H9 (cell line): ENCODE measurements at regions not wholly inside any gene's neighbourhood (a gene's known extent, or its start where the extent isn't known, plus 50 kb on each side); places are given as distances from the start of the nearest gene placed in this dataset.
A peak's percentile ranks its signal among the peaks of the same experiment; 100 is the strongest.

Source experiments
- DNase-seq: peaks from one replicate; pipeline ENCODE4 v3.0.0-alpha.2; 2017
- H2AFZ ChIP-seq: one replicate; pipeline ENCODE4 v1.6.1; 2013; ENCODE audit warnings: mild to moderate bottlenecking, low read length, control low read depth, moderate library complexity
- H2AK5ac ChIP-seq: 2 replicates; pipeline ENCODE4 v1.6.1; 2013; ENCODE audit warnings: low read length, control low read depth, mixed read lengths; ENCODE audit not compliant: insufficient read length
- H2BK120ac ChIP-seq: one replicate; pipeline ENCODE4 v1.6.1; 2013; ENCODE audit warnings: low read depth, mild to moderate bottlenecking, low read length, control low read depth, inconsistent platforms; ENCODE audit not compliant: poor library complexity, severe bottlenecking
- H2BK12ac ChIP-seq: 2 replicates; pipeline ENCODE4 v1.6.1; 2013; ENCODE audit warnings: low read length, control low read depth, mixed read lengths, low read depth; ENCODE audit not compliant: insufficient read length
- H2BK15ac ChIP-seq: 2 replicates; pipeline ENCODE4 v1.6.1; 2013; ENCODE audit warnings: low read depth, low read length, control low read depth
- H2BK20ac ChIP-seq: one replicate; pipeline ENCODE4 v1.6.1; 2013; ENCODE audit warnings: low read depth, mild to moderate bottlenecking, low read length, control low read depth, inconsistent platforms; ENCODE audit not compliant: poor library complexity, severe bottlenecking
- H2BK5ac ChIP-seq: 2 replicates; pipeline ENCODE4 v1.6.1; 2013; ENCODE audit warnings: low read length, control low read depth, mixed read lengths; ENCODE audit not compliant: insufficient read length
- H3K14ac ChIP-seq: 2 replicates; pipeline ENCODE4 v1.6.1; 2013; ENCODE audit warnings: low read length, control low read depth; ENCODE audit not compliant: insufficient read depth
- H3K18ac ChIP-seq: 2 replicates; pipeline ENCODE4 v1.6.1; 2013; ENCODE audit warnings: low read depth, mild to moderate bottlenecking, mixed read lengths, low read length, control low read depth; ENCODE audit not compliant: insufficient read length
- H3K23ac ChIP-seq: 2 replicates; pipeline ENCODE4 v1.6.1; 2013; ENCODE audit warnings: low read length, control low read depth, mixed read lengths, low read depth; ENCODE audit not compliant: insufficient read length
- H3K23me2 ChIP-seq: 2 replicates; pipeline ENCODE4 v1.6.1; 2013; ENCODE audit warnings: low read depth, mild to moderate bottlenecking, mixed read lengths, low read length, control low read depth; ENCODE audit not compliant: insufficient read length, poor library complexity, severe bottlenecking
- H3K27ac ChIP-seq: 2 replicates; pipeline ENCODE4 v1.5.1; 2013; ENCODE audit warnings: low read length, control low read depth, mixed read lengths, low read depth; ENCODE audit not compliant: insufficient read length
- H3K27me3 ChIP-seq: 2 replicates; pipeline ENCODE4 v1.6.1; 2013; ENCODE audit warnings: low read length, control low read depth, inconsistent platforms; ENCODE audit not compliant: insufficient read depth
- H3K4ac ChIP-seq: 2 replicates; pipeline ENCODE4 v1.6.1; 2013; ENCODE audit warnings: low read depth, mild to moderate bottlenecking, control low read depth, inconsistent platforms, low read length, moderate library complexity
- H3K4me1 ChIP-seq: 2 replicates; pipeline ENCODE4 v1.6.1; 2013; ENCODE audit warnings: low read length, control low read depth, inconsistent platforms; ENCODE audit not compliant: insufficient read depth
- H3K4me2 ChIP-seq: 2 replicates; pipeline ENCODE4 v1.6.1; 2013; ENCODE audit warnings: low read length, control low read depth, mixed read lengths; ENCODE audit not compliant: insufficient read length, insufficient read depth
- H3K56ac ChIP-seq: 2 replicates; pipeline ENCODE4 v1.6.1; 2013; ENCODE audit warnings: low read depth, mild to moderate bottlenecking, mixed read lengths, low read length, control low read depth; ENCODE audit not compliant: insufficient read length
- H3K79me1 ChIP-seq: 2 replicates; pipeline ENCODE4 v1.6.1; 2013; ENCODE audit warnings: low read depth, mild to moderate bottlenecking, moderate library complexity, low read length, control low read depth, inconsistent platforms; ENCODE audit not compliant: insufficient read depth, poor library complexity, severe bottlenecking
- H3K79me2 ChIP-seq: 2 replicates; pipeline ENCODE4 v1.6.1; 2013; ENCODE audit warnings: low read length, control low read depth, inconsistent platforms; ENCODE audit not compliant: insufficient read depth
- H3K9ac ChIP-seq: 2 replicates; pipeline ENCODE4 v1.6.1; 2013; ENCODE audit warnings: low read length, control low read depth, mixed read lengths; ENCODE audit not compliant: insufficient read length; ENCODE audit errors: extremely low read depth
- H3K9me3 ChIP-seq: one replicate; pipeline ENCODE4 v1.6.1; 2013; ENCODE audit warnings: low read depth, low read length, inconsistent platforms; ENCODE audit not compliant: control insufficient read depth
- H3T11ph ChIP-seq: one replicate; pipeline ENCODE4 v1.6.1; 2013; ENCODE audit warnings: mild to moderate bottlenecking, low read length, control low read depth, inconsistent platforms
- H4K20me1 ChIP-seq: one replicate; pipeline ENCODE4 v1.6.1; 2013; ENCODE audit not compliant: control insufficient read depth, insufficient read length, insufficient read depth
- H4K5ac ChIP-seq: 2 replicates; pipeline ENCODE4 v1.6.1; 2013; ENCODE audit warnings: low read depth, mild to moderate bottlenecking, mixed read lengths, low read length, control low read depth; ENCODE audit not compliant: insufficient read length
- H4K8ac ChIP-seq: replicated peaks from 2 replicates; pipeline ENCODE4 v1.6.1; 2013; ENCODE audit warnings: low read length, control low read depth, mixed read lengths, low read depth; ENCODE audit not compliant: insufficient read length
- H4K91ac ChIP-seq: 2 replicates; pipeline ENCODE4 v1.6.1; 2013; ENCODE audit warnings: low read depth, mild to moderate bottlenecking, moderate library complexity, mixed read lengths, low read length, control low read depth; ENCODE audit not compliant: insufficient read length
- H3K27ac Mint-ChIP-seq, 3 experiments: 2 replicates in 2 of 3; 3 replicates in 1 of 3; pipeline ENCODE4 v1.8.0; 2020 to 2021; ENCODE audit warnings: mixed read lengths in 3 of 3, mild to moderate bottlenecking in 1 of 3, moderate library complexity in 1 of 3
- H3K27me3 Mint-ChIP-seq: 2 replicates; pipeline ENCODE4 v1.8.0; 2021; ENCODE audit warnings: low read depth, mild to moderate bottlenecking, moderate library complexity, mixed read lengths
- H3K36me3 Mint-ChIP-seq, 3 experiments: 2 replicates in 2 of 3; 3 replicates in 1 of 3; pipeline ENCODE4 v1.8.0; 2020 to 2021; ENCODE audit warnings: low read depth in 3 of 3, mixed read lengths in 3 of 3; ENCODE audit not compliant: insufficient read depth in 1 of 3
- H3K4me1 Mint-ChIP-seq, 2 experiments: 2 replicates each; pipeline ENCODE4 v1.8.0; 2020; ENCODE audit warnings: mixed read lengths in 2 of 2
- H3K4me3 Mint-ChIP-seq, 2 experiments: 2 replicates in 1 of 2; 3 replicates in 1 of 2; pipeline ENCODE4 v1.8.0; 2020 to 2021; ENCODE audit warnings: mild to moderate bottlenecking in 2 of 2, mixed read lengths in 2 of 2, moderate library complexity in 1 of 2
- H3K9me3 Mint-ChIP-seq, 2 experiments: 2 replicates in 1 of 2; 3 replicates in 1 of 2; pipeline ENCODE4 v1.8.0; 2020; ENCODE audit warnings: mild to moderate bottlenecking in 2 of 2, mixed read lengths in 2 of 2, moderate library complexity in 1 of 2
- CTCF ChIP-seq: fragments of 200-600 bp; sonication (generic); conservative IDR thresholded peaks from 3 replicates; pipeline ENCODE4 v1.8.0; 2021; ENCODE audit warnings: antibody characterized with exemption, mild to moderate bottlenecking
- WGBS: extraction: QIAGEN DNeasy Blood & Tissue Kit; methylation state at CpG from one replicate; pipeline ENCODE4 v1.1.7; 2013; ENCODE audit warnings: missing lambda C conversion rate, low lambda C conversion rate, mixed read lengths; ENCODE audit not compliant: insufficient read length; ENCODE audit errors: extremely low coverage; 5-methylcytosine and 5-hydroxymethylcytosine counted together

GRCh38 chr4:43471950-43472349 lies 579.4 kb downstream of the GRXCR1 start:
- no peak for DNase-seq
- Histone ChIP-seq H4K20me1 (no peaks in the 10 kb centered on the region), H2BK20ac (no peak overlapping the region), H3K27ac (no peak overlapping the region), H2AK5ac (no peak overlapping the region), H4K8ac (no peak overlapping the region), H3K23ac (no peak overlapping the region), H3K9ac (no peak overlapping the region), H3K4me2 (no peak overlapping the region), H2BK120ac (no peak overlapping the region), H3K79me1 (no peaks in the 10 kb centered on the region), H3K18ac (no peak overlapping the region), H3K14ac (no peak overlapping the region), H3T11ph (no peak overlapping the region), H3K4ac (no peak overlapping the region), H2BK15ac (no peak overlapping the region), H2AFZ (no peak overlapping the region), H3K79me2 (no peaks in the 10 kb centered on the region), H4K5ac (no peak overlapping the region), H3K9me3 (peaks cover 20% of the 10 kb centered on the region), H2BK12ac (no peak overlapping the region), H3K56ac (no peak overlapping the region), H3K27me3 (no peaks in the 10 kb centered on the region), H2BK5ac (no peak overlapping the region), H3K23me2 (no peaks in the 10 kb centered on the region), H3K4me1 (no peaks in the 10 kb centered on the region), H4K91ac (no peak overlapping the region)
- TF ChIP-seq CTCF = peak; percentile 45
- no peak overlapping the region for H3K27ac Mint-ChIP-seq
- H3K9me3 Mint-ChIP-seq = peaks cover 69 to 71% of the 10 kb centered on the region in 2 experiments
- H3K4me3 Mint-ChIP-seq = no peak overlapping the region
- H3K27me3 Mint-ChIP-seq = no peaks in the 10 kb centered on the region
- H3K4me1 Mint-ChIP-seq = no peaks in the 10 kb centered on the region
- peaks cover 31 to 63% (median 42%) of the 10 kb centered on the region in 3 experiments for H3K36me3 Mint-ChIP-seq
- no CpG with 5 or more reads among the region's 5 CpGs for WGBS
